ENCODE measurements at regions not wholly inside any gene's neighbourhood (a gene's known extent, or its start where the extent isn't known, plus 50 kb on each side); places are given as distances from the start of the nearest gene placed in this dataset.

DNA sequence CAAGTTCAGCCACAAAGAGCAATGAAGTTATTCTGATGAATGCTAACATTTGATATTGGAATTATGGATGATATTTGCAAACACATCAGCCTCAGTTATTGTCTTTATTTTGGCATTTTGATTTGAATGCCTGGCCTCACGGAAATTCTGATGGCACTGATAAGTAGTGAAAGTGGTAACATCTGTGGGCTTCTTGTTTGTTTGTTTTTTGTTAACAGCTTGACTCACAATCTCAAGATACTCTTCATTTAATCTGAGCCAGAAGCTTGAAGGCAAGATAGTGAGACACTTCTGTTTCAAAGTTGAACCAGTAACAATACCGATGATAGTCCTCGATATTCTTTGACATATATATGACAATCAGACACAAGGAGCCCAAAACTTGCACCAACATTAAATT, 182.9 kb upstream of the NFIA start:
- Histone ChIP-seq H3K4me2 (no peak overlapping the region), H4K20me1 (ENCODE audit: insufficient read depth) (no peaks in the 10 kb centered on the region), H3K9me2 (ENCODE audit: insufficient read depth) (no peaks in the 10 kb centered on the region), H3F3A (ENCODE audit: insufficient read depth, low read depth) (no peaks in the 10 kb centered on the region), H3K27ac (no peak overlapping the region), H3K9me3 (ENCODE audit: insufficient read depth, low read depth) (no peaks in the 10 kb centered on the region), H2AFZ (no peak overlapping the region), H3K4me1 (replicated peaks; ENCODE audit: insufficient read depth) (no peaks in the 10 kb centered on the region), H3K27me3 (ENCODE audit: insufficient read depth, low read depth) (no peaks in the 10 kb centered on the region), H3K79me2 (ENCODE audit: low read depth) (no peaks in the 10 kb centered on the region), H3K4me3 (no peak overlapping the region), H3K36me3 (ENCODE audit: low read depth) (no peaks in the 10 kb centered on the region)
- POLR2A ChIA-PET (ENCODE audit: unreplicated experiment) = no interaction called here
- BruUV-seq (replicated peaks) = no TSS peak
- CTCF ChIA-PET = no interaction called here
- TF ChIP-seq CTCF (conservative IDR thresholded peaks at IDR 0.05) = no peak
- TF ChIP-seq EZH2 (IDR thresholded peaks at IDR 0.05; ENCODE audit: low read depth) = no peak
- no peak for DNase-seq
- intact Hi-C loops (cut with micrococcal nuclease; ENCODE audit: unreplicated experiment) = no loop called here

DNA sequence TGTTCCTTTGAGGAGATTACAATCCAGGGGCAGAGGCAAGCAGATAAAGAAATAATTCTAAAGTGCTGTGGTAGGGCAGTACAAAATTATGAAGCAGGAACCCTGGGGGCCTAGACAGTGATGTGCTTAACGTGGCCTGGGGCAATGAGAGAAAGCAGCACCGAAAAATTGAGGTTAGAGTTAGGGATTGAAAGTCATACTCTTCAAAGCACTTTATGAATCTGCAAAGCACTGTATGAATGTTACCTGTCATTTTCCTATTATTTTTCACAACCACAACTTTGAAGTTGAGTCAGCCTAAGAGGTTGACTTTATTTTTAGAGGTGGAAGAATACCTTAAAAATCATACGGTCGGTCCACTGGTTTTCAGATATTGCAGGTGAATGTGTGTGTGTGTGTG, 183.4 kb upstream of the NFIA start:
- no peaks in the 10 kb centered on the region for H3K4me1 ChIP-seq (replicated peaks; ENCODE audit: insufficient read depth)
- H3K9me3 ChIP-seq (ENCODE audit: insufficient read depth, low read depth) = no peaks in the 10 kb centered on the region
- no peaks in the 10 kb centered on the region for H3K27me3 ChIP-seq (ENCODE audit: insufficient read depth, low read depth)
- no peak overlapping the region for H3K27ac ChIP-seq
- intact Hi-C loops (cut with micrococcal nuclease; ENCODE audit: unreplicated experiment) = no loop called here
- BruUV-seq (replicated peaks) = no TSS peak
- ChIA-PET CTCF (interaction anchor here (0.7 kb wide), 1 partner anchor 771 kb away, joined by 3 read pairs; no protein-coding TSS in a partner anchor), POLR2A (ENCODE audit: unreplicated experiment) (no interaction called here)
- H3K36me3 ChIP-seq (ENCODE audit: low read depth) = no peaks in the 10 kb centered on the region
- TF ChIP-seq EZH2 (IDR thresholded peaks at IDR 0.05; ENCODE audit: low read depth) (no peak), CTCF (conservative IDR thresholded peaks at IDR 0.05) (no peak)
- no peaks in the 10 kb centered on the region for H3F3A ChIP-seq (ENCODE audit: insufficient read depth, low read depth)
- H2AFZ ChIP-seq = no peak overlapping the region
- H3K4me2 ChIP-seq = no peak overlapping the region
- no peak for DNase-seq
- H3K4me3 ChIP-seq = no peak overlapping the region
- H4K20me1 ChIP-seq (ENCODE audit: insufficient read depth) = no peaks in the 10 kb centered on the region
- H3K9me2 ChIP-seq (ENCODE audit: insufficient read depth) = no peaks in the 10 kb centered on the region
- H3K79me2 ChIP-seq (ENCODE audit: low read depth) = no peaks in the 10 kb centered on the region

DNA sequence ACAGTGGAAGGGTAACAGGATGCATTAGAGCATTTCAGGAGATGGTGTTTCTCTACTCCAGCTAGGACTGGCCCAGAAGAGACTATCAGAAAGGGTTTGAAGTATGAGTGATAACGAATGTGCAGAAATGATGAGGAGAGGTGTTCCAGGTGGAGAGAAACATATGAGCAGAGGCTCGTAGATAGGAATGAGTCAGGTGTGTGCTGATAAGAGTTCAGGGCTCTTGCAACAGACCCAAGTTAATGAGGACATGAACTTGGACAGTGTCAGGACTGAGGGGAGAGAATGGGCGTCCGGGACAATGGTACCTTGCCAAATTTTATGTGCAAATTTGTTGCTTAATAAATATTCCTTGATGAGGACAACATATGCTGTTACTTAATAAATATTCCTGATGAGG, 183.9 kb upstream of the NFIA start:
- H3K79me2 ChIP-seq (ENCODE audit: low read depth) = no peaks in the 10 kb centered on the region
- H3K27ac ChIP-seq = no peak overlapping the region
- TF ChIP-seq EZH2 (IDR thresholded peaks at IDR 0.05; ENCODE audit: low read depth) = no peak
- TF ChIP-seq CTCF (conservative IDR thresholded peaks at IDR 0.05) = no peak
- ChIA-PET CTCF (interaction anchor here (0.6 to 0.7 kb wide), 2 partner anchors 161 to 771 kb away, joined by 3 to 5 read pairs; no protein-coding TSS in a partner anchor), POLR2A (ENCODE audit: unreplicated experiment) (no interaction called here)
- no peaks in the 10 kb centered on the region for H3K9me2 ChIP-seq (ENCODE audit: insufficient read depth)
- no peaks in the 10 kb centered on the region for H3K36me3 ChIP-seq (ENCODE audit: low read depth)
- no peaks in the 10 kb centered on the region for H3K27me3 ChIP-seq (ENCODE audit: insufficient read depth, low read depth)
- H3K4me1 ChIP-seq (replicated peaks; ENCODE audit: insufficient read depth) = no peaks in the 10 kb centered on the region
- intact Hi-C loops (cut with micrococcal nuclease; ENCODE audit: unreplicated experiment) = no loop called here
- no peak overlapping the region for H3K4me2 ChIP-seq
- H3K4me3 ChIP-seq = no peak overlapping the region
- no TSS peak for BruUV-seq (replicated peaks)
- H2AFZ ChIP-seq = no peak overlapping the region
- DNase-seq = no peak
- H4K20me1 ChIP-seq (ENCODE audit: insufficient read depth) = no peaks in the 10 kb centered on the region
- no peaks in the 10 kb centered on the region for H3F3A ChIP-seq (ENCODE audit: insufficient read depth, low read depth)
- no peaks in the 10 kb centered on the region for H3K9me3 ChIP-seq (ENCODE audit: insufficient read depth, low read depth)
